ENCODE measurements at regions not wholly inside any gene's neighbourhood (a gene's known extent, or its start where the extent isn't known, plus 50 kb on each side); places are given as distances from the start of the nearest gene placed in this dataset.

DNA sequence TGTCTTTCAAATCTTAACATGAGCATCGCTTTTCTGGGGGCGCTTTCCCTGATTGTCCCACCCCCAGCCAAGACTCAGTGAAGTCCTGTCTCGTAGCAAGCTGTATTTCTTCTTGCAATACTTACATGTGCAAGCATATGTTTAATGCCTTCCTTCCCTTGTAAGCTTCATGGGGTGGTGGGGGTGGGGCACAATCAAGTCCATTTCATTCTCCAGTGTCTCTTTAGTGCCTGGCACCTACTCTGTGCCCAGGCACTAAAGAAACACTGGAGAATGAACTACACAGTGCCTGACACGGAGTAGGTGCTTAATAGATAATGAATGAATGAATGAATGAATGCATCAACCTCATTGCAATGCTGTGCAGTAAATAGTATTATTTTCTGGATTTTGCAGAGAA is 143.1 kb downstream of the PLPP3 start:
- DNase-seq (ENCODE audit: low read depth, low spot score): no peak
- ChIA-PET POLR2A (no interaction called here), CTCF (no interaction called here)
- no peak overlapping the region for H3K4me3 ChIP-seq (ENCODE audit: low read depth, low read length)
- no peak for TF ChIP-seq CTCF (IDR thresholded peaks at IDR 0.05; ENCODE audit: insufficient read depth, low read length, missing control alignments)

DNA sequence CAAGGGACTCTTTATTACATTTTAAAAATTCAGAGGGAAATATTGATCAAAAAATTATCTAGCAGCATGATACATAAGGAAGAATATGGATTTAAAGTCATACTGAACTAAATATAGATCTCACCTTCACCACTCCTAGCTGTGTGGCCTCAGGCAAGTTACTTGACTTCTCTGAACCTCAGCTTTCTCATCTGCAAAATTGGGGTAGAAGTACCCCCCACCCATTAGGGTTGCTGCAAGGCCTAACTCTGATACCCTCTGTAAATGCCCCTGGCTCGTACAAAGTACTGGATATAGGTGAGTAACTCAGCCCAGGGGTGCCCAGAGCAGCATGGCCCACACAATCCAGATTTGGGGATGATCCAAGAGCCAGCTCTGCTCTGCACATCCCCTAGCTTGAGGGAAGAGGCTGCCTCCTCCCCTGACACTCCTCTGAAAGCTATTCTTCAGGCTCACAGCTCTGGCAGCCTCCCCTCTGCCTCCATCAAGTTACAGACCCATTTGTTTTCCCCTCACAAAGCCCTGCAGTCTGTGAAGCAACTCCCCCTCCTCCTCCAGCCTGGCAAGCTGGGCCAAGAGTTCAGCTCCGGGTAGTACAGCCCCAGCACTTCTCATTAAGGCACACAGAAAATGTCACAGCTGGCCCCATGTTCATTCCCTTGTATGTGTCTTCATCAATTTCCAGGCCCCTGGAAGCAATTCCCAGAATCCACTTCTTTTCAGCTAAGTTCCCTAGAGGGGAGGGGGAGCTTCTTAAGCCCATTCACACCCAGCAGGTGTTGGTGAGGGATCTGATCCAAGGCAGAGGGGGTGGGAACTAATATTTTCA is 143.7 kb downstream of the PLPP3 start:
- CTCF ChIA-PET: no interaction called here
- no peak for DNase-seq (ENCODE audit: low read depth, low spot score)
- POLR2A ChIA-PET: no interaction called here
- TF ChIP-seq CTCF (IDR thresholded peaks at IDR 0.05; ENCODE audit: insufficient read depth, low read length, missing control alignments): no peak
- no peak overlapping the region for H3K4me3 ChIP-seq (ENCODE audit: low read depth, low read length)

GRCh38 chr1:56434740-56435139 is 144.6 kb downstream of the PLPP3 start:
- H3K4me3 ChIP-seq (ENCODE audit: low read depth, low read length): no peak overlapping the region
- TF ChIP-seq CTCF (IDR thresholded peaks at IDR 0.05; ENCODE audit: insufficient read depth, low read length, missing control alignments): peak; percentile 14
- ChIA-PET CTCF (no interaction called here), POLR2A (no interaction called here)
- no peak for DNase-seq (ENCODE audit: low read depth, low spot score)

DNA sequence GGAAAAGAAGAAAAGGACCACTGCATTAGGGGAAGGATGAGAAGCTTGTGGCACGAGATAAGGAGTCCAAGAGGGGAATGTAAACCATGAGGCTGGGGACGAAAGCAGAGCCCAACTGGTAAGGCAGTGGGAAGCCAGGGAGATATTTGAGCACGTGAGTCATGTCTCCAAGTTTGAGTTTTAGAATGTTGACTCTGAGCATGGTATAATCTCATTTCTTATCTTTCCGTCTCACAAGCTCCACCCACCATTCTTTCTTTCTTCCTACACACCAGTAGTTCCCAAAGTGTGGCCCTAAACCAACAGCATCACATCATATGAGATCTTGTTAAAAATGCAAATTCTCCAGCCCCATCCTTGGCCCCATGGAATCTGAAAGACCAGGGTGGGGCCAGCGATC is 145.3 kb downstream of the PLPP3 start:
- POLR2A ChIA-PET: no interaction called here
- CTCF ChIA-PET: no interaction called here
- no peak overlapping the region for H3K4me3 ChIP-seq (ENCODE audit: low read depth, low read length)
- DNase-seq (ENCODE audit: low read depth, low spot score): no peak
- TF ChIP-seq CTCF (IDR thresholded peaks at IDR 0.05; ENCODE audit: insufficient read depth, low read length, missing control alignments): no peak

GRCh38 chr1:56433056-56433577 is 146.2 kb downstream of the PLPP3 start:
- ChIA-PET CTCF (no interaction called here), POLR2A (no interaction called here)
- no peak for TF ChIP-seq CTCF (IDR thresholded peaks at IDR 0.05; ENCODE audit: insufficient read depth, low read length, missing control alignments)

GRCh38 chr1:56432166-56432971 is 147.0 kb downstream of the PLPP3 start:
- ChIA-PET CTCF (interaction anchor here (0.7 kb wide), 1 partner anchor 963 kb away, joined by 3 read pairs; no protein-coding TSS in a partner anchor), POLR2A (no interaction called here)
- no peak for TF ChIP-seq CTCF (IDR thresholded peaks at IDR 0.05; ENCODE audit: insufficient read depth, low read length, missing control alignments)
- no peak for DNase-seq (ENCODE audit: low read depth, low spot score)
- H3K4me3 ChIP-seq (ENCODE audit: low read depth, low read length): no peak overlapping the region

More at GRCh38 chr1:56433056-56433577, 146.2 kb downstream of the PLPP3 start:
- DNase-seq (ENCODE audit: low read depth, low spot score): no peak
- no peak overlapping the region for H3K4me3 ChIP-seq (ENCODE audit: low read depth, low read length)

Measured in AG04449 (cell line).